WERI-Rb-1 (cell line): ENCODE measurements at regions not wholly inside any gene's neighbourhood (a gene's known extent, or its start where the extent isn't known, plus 50 kb on each side); places are given as distances from the start of the nearest gene placed in this dataset.

Source experiments
- DNase-seq: peaks from one replicate; pipeline ENCODE4 v3.0.0-alpha.2; 2020
- H3K27ac ChIP-seq: fragments of 250-450 bp; sonication (Bioruptor Pico); 2 replicates; pipeline ENCODE4 v1.5.1; 2020; ENCODE audit warnings: mild to moderate bottlenecking, moderate library complexity
- H3K27me3 ChIP-seq: fragments of 250-450 bp; sonication (Bioruptor Pico); 2 replicates; pipeline ENCODE4 v1.5.1; 2021; ENCODE audit warnings: mild to moderate bottlenecking, low read depth, moderate library complexity; ENCODE audit not compliant: insufficient read depth, severe bottlenecking
- H3K36me3 ChIP-seq: fragments of 250-450 bp; sonication (Bioruptor Pico); 2 replicates; pipeline ENCODE4 v1.5.1; 2020; ENCODE audit warnings: mild to moderate bottlenecking, moderate library complexity
- H3K4me3 ChIP-seq: 2 replicates; pipeline ENCODE4 v1.5.1; 2011; ENCODE audit warnings: low read depth, mild to moderate bottlenecking, control low read depth, low read length
- H3K9me3 ChIP-seq: fragments of 250-450 bp; sonication (Bioruptor Pico); 2 replicates; pipeline ENCODE4 v1.5.1; 2021; ENCODE audit warnings: mild to moderate bottlenecking, moderate library complexity; ENCODE audit not compliant: severe bottlenecking
- CTCF ChIP-seq: IDR thresholded peaks from 2 replicates; pipeline ENCODE4 v1.5.1; 2011; ENCODE audit warnings: low read depth, mild to moderate bottlenecking, control low read depth, inconsistent platforms, low read length

GRCh38 chr9:86672301-86672700 lies 275.0 kb downstream of the GAS1 start:
- no peaks in the 10 kb centered on the region for H3K36me3 ChIP-seq
- DNase-seq = no peak
- H3K9me3 ChIP-seq = no peaks in the 10 kb centered on the region
- peaks cover 68% of the 10 kb centered on the region for H3K27me3 ChIP-seq
- no peak overlapping the region for H3K4me3 ChIP-seq
- no peak for TF ChIP-seq CTCF
- H3K27ac ChIP-seq = no peak overlapping the region

GRCh38 chr9:86671018-86671417 lies 276.3 kb downstream of the GAS1 start:
- DNase-seq = no peak
- Histone ChIP-seq H3K27ac (no peak overlapping the region), H3K4me3 (no peak overlapping the region), H3K9me3 (no peaks in the 10 kb centered on the region), H3K36me3 (no peaks in the 10 kb centered on the region), H3K27me3 (peaks cover 65% of the 10 kb centered on the region)
- TF ChIP-seq CTCF = no peak

- H3K9me3 ChIP-seq = no peaks in the 10 kb centered on the region
- no peak for TF ChIP-seq CTCF
- H3K27ac ChIP-seq = no peak overlapping the region
- no peaks in the 10 kb centered on the region for H3K36me3 ChIP-seq
- no peak overlapping the region for H3K4me3 ChIP-seq
- DNase-seq = no peak
- peaks cover 67% of the 10 kb centered on the region for H3K27me3 ChIP-seq
Measured at GRCh38 chr9:86670536-86670935, 276.8 kb downstream of the GAS1 start.

GRCh38 chr9:86670076-86670475 lies 277.2 kb downstream of the GAS1 start:
- Histone ChIP-seq H3K36me3 (no peaks in the 10 kb centered on the region), H3K4me3 (no peak overlapping the region), H3K9me3 (no peaks in the 10 kb centered on the region), H3K27ac (no peak overlapping the region), H3K27me3 (peaks cover 70% of the 10 kb centered on the region)
- no peak for TF ChIP-seq CTCF
- DNase-seq = no peak

- H3K36me3 ChIP-seq = no peaks in the 10 kb centered on the region
- H3K4me3 ChIP-seq = no peak overlapping the region
- H3K27ac ChIP-seq = no peak overlapping the region
- TF ChIP-seq CTCF = no peak
- H3K27me3 ChIP-seq = peaks cover 71% of the 10 kb centered on the region
- no peak for DNase-seq
- no peaks in the 10 kb centered on the region for H3K9me3 ChIP-seq
Measured at GRCh38 chr9:86669422-86669821, 277.9 kb downstream of the GAS1 start.

- Histone ChIP-seq H3K9me3 (no peaks in the 10 kb centered on the region), H3K4me3 (no peak overlapping the region), H3K36me3 (no peaks in the 10 kb centered on the region), H3K27me3 (peaks cover 68% of the 10 kb centered on the region), H3K27ac (no peak overlapping the region)
- no peak for DNase-seq
- TF ChIP-seq CTCF = no peak
Measured at GRCh38 chr9:86668488-86668887, 278.8 kb downstream of the GAS1 start.
